ENCODE measurements at regions not wholly inside any gene's neighbourhood (a gene's known extent, or its start where the extent isn't known, plus 50 kb on each side); places are given as distances from the start of the nearest gene placed in this dataset.
"Not testable (repeated sequence)": the region's sequence is repeated elsewhere in the genome, so short reads cannot be mapped to it uniquely, and the experiment has no call there.

DNA sequence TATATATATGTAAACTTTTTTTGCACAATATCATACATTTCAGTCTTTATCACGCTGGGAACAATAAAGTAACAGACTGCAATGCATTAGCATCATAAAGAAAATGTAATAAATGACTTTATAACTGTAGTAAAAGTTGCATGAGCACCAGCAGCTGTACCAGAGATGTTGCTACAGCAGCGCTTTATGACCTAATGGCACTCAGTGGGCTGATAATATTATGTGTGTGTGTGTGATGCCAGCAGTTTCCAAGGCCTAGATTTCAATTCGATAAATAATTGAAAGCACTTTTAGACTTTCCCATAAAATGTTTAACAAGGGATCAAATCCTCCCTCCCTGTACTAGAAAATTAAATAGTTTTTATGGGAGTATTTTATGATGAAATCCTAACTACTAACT is 367.6 kb upstream of the AGA start:
- DNase-seq = no peak

GRCh38 chr4:177810220-177810619 is 368.0 kb upstream of the AGA start:
- no peak for DNase-seq

GRCh38 chr4:177818392-177818791 is 376.2 kb upstream of the AGA start:
- DNase-seq = not testable (repeated sequence)

DNA sequence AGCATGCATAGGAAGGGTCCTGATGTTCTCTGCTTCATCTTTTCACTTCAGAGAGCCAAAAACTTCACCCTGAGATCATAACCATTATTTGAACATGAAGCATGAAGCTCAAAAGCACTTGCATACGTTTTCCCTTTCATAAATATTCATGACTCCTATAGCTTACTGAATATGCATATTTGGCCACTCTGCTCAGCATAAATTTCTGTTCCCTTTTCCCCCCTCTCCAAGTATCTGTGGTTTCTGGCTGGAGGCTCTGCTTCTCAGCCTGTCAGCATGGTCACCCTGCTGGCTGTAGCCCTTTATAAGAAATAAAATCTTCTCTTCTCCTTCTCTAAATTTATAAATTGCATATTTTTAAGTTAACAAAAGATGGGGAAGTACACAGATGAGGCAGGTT is 384.7 kb upstream of the AGA start:
- DNase-seq = no peak

GRCh38 chr4:177841258-177841657 is 399.0 kb upstream of the AGA start:
- no peak for DNase-seq

DNA sequence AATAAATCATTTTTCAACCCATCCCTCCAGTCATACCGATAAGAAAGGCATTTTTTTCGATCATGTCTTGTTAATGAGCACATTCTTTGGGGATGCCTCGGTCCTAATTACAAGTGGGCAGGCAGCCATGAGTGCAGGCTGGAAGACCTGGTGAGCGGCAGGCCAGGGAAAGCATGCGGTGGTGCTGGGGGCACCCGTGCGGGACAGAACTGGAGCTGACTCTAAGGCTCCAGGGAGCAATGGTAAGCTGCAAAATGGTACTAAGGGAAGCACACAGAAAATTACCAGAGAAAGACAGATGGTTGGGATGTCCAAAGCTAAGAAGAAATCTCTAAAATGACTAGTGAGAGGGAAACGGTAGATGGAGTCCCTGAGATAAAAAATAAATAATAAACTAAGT is 411.0 kb upstream of the AGA start:
- DNase-seq = no peak

- no peak for DNase-seq
These were observed 413.4 kb upstream of the AGA start for GRCh38 chr4:177855507-177856197.

GRCh38 chr4:177860171-177860570 is 417.9 kb upstream of the AGA start:
- DNase-seq = no peak

DNA sequence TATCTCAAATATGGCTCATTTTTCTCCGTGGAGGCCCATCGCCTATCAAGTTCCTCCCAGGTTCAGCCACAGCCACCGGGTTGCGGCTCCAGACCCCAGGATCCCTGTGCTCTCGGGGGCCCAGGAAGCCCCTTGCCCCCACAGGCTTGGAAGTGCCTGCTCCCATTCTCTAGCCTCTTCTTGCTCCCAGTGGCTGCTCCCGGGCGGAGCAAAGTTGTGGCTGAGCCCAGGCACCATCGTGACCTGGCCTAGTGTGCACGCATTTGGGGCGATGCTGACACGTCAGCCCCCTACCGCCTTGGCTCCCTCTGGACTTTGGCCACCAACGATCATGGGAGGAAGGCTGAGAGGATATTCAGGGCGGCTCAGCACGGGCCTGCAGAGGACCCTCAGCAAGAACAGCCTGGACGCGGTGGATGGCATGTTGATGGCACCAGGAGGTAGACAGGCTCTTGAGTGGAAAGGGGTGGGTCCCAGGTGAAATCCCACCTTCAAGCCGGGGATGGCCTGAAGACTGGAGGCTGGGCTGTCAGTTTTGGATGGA is 419.4 kb upstream of the AGA start:
- no peak for DNase-seq

- DNase-seq = no peak
These were observed 420.4 kb upstream of the AGA start for GRCh38 chr4:177862541-177863176.

- no peak for DNase-seq
These were observed 437.6 kb upstream of the AGA start for GRCh38 chr4:177879851-177880250.

GRCh38 chr4:177895136-177895535 is 452.9 kb upstream of the AGA start:
- no peak for DNase-seq

DNA sequence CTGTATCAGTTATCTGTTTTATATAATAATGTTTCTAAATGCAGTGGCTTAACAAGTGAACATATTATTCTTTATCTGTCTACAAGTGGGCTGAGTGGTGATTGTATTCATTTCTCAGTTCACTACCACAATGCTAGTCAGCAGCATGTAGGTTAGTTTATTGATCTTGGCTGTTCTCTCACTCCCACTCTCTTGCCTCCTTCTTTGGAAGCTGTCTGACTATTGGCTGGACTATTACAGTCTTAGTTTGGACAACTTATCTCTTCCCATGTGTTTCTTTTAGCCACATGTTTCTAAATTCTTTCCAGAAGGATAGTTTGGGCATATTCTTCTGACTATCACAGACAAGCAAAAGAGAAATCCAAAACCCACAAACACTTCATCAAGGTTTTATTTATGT is 459.5 kb upstream of the AGA start:
- DNase-seq = no peak

GRCh38 chr4:177902386-177902785 is 460.1 kb upstream of the AGA start:
- no peak for DNase-seq

DNA sequence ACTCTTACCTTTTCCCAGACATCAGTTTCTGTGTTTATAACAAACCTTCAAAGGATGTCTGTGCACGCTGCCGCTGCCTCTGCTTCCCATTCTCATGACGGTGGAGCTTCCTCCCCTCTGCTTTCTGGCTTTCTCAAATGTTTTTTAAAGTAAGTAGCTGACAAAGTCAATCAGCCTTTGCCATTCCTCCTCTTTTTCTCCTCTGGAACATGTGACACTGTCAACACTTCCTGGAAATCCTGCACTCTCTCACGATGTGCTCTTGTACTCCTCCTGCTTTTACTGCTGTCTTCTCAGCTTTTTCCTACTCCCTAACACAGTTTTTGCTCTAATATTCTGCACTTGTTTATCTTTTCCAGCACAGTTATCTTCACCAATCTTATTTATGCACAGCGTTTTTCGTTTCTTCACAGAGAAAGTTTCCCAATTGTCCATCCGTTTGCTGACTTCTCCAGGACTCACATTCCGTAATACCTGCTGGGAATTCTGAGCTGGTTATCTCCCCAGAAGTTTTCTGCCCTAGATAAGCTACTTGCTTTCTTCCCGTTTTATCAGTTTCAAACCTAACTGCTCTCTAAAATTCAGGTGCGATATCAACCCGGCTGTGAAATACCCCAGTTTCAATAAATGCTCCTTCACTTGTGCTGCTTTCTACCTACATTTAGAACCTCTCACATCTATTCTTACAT is 465.6 kb upstream of the AGA start:
- no peak for DNase-seq

DNA sequence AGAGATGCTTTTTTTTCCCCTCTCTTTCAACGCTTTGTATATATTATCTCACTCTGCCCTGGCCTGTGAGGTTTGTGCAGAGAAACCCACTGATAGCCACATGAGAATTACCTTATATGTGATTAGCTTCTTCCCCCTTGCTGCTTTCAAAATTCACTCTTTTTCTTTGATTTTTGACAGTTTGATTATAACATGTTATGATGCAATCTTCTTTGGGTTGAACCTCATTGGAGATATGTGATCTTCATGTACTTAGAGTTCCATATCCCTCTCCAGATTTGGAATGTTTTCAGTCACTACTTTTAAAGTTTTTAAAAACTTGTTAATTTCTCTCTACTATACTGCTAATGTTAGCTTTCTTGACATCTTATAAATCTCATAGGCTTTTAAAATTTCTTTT is 479.5 kb upstream of the AGA start:
- no peak for DNase-seq

DNA sequence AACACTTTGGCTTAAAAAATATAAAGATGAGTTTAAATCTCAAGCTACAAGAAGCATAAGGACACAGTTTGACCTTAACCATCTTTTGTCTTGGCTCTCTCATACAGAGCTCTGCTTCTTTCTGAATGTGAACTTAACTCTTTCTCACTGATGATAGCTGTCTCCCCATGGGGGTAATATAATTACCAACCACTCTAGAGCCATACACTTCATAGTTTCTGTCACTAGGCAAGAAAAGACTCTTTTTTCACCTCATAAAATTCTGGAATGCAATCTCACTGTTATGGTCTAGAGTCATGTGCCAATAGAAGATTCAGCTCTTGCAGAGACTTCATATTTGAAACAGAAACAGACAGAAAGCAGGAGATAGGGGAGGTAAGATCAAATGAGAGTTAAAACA is 481.7 kb upstream of the AGA start:
- no peak for DNase-seq

DNA sequence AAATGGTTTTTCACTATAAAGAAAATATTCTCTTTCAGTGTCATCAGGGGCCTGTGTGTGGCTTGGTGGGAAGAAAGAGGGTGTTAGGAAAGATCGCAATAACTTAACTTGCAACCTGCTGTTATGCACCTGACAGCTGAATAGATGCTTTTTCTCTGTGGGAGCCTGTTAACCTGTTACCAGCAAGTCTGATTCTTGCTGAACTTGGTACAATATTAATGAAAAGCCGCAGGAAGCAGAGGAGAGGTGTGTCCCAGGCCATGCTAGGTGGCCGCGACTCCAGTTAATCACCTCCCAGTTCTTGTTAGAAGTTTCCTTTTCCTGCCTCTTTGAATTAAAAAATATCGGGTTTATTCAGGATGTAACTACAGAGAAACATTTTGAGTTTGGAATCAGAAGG is 494.8 kb upstream of the AGA start:
- no peak for DNase-seq

- no peak for DNase-seq
These were observed 496.0 kb upstream of the AGA start for GRCh38 chr4:177938226-177938625.

- no peak for DNase-seq
These were observed 503.0 kb upstream of the AGA start for GRCh38 chr4:177945268-177945667.

- no peak for DNase-seq
These were observed 505.4 kb upstream of the AGA start for GRCh38 chr4:177947607-177948006.

DNA sequence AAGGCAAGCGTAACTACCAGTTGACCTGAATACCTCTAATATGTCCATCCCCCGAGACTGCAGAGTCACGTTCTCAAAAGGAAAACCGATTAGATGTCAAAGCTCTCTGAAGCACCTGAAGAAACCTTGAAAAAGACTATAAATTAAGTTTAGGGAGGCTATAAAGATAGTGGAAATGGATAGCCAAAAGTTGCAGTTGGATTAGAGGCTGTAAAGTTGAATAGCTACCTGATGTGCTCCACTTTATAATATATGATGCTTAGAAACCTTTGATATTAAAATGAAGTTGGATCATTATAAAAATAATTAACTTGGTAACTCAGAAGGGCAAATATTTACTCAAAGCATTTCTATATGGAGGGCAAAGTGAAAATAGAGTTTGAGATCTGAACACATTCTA is 506.6 kb upstream of the AGA start:
- no peak for DNase-seq

GRCh38 chr4:177951026-177951425 is 508.8 kb upstream of the AGA start:
- no peak for DNase-seq

- DNase-seq = no peak
These were observed 510.5 kb upstream of the AGA start for GRCh38 chr4:177952723-177953122.
